Thoracic aorta (tissue), 2 donors: ENCODE measurements at regions not wholly inside any gene's neighbourhood (a gene's known extent, or its start where the extent isn't known, plus 50 kb on each side); places are given as distances from the start of the nearest gene placed in this dataset.

Experiments used
- ATAC-seq: fragments of 150-250 bp; one replicate; pipeline ENCODE4 v1.8.0; 2017; ENCODE audit warnings: low read depth; ENCODE audit not compliant: insufficient number of reproducible peaks, low FRiP score
- DNase-seq: peaks from one replicate; pipeline ENCODE4 v3.0.0-alpha.2; 2020; ENCODE audit warnings: low spot score
- H3K27ac ChIP-seq, 2 donors: fragments of 200-600 bp; sonication (generic); 1 replicate in 1 of 2; 2 replicates in 1 of 2; pipeline ENCODE4 v1.5.1; 2016; ENCODE audit warnings: mild to moderate bottlenecking in 2 of 2, moderate library complexity in 2 of 2
- H3K27me3 ChIP-seq: fragments of 200-600 bp; sonication (generic); replicated peaks from 2 replicates; pipeline ENCODE4 v1.6.0; 2016; ENCODE audit warnings: mild to moderate bottlenecking; ENCODE audit not compliant: insufficient read depth
- H3K36me3 ChIP-seq: fragments of 200-600 bp; sonication (generic); one replicate; pipeline ENCODE4 v1.5.1; 2016
- H3K4me1 ChIP-seq, 2 donors: fragments of 200-600 bp; sonication (generic); 1 replicate in 1 of 2; 2 replicates in 1 of 2; pipeline versions ENCODE4 v1.5.1 to v1.6.0; 2016; ENCODE audit warnings: low read depth in 2 of 2, mild to moderate bottlenecking in 1 of 2; ENCODE audit not compliant: control insufficient read depth in 1 of 2
- H3K4me3 ChIP-seq: fragments of 200-600 bp; sonication (generic); 2 replicates; pipeline ENCODE4 v1.5.1; 2016; ENCODE audit warnings: mild to moderate bottlenecking
- H3K9me3 ChIP-seq: fragments of 200-600 bp; sonication (generic); 2 replicates; pipeline ENCODE4 v1.5.1; 2016
- TF ChIP-seq, protein P1 (sequence below): fragments of 200-600 bp; sonication (generic); IDR thresholded peaks from one replicate; pipeline ENCODE4 v1.5.1; 2019; ENCODE audit warnings: antibody characterized with exemption

DNA sequence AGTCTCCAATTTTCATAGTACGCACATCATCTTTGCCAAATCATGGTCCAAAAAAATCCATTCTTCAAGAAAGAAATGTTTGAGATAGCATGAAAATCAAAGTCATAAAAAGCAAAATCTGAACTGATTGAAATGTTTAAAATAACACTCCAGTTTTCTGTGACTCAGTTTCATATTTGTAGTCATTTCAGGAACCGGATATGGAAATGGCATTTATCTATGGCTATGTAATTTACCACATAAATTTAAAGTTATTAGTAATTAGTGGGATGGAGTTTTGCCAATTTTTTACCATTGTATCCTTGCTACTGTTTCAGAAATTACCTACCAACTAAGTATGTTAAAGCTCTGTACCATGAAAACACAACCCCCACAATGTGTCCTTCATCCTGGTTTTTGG, 456.6 kb upstream of the ACVR2A start:
- H3K36me3 ChIP-seq = no peaks in the 10 kb centered on the region
- H3K4me3 ChIP-seq = no peak overlapping the region
- no peak for ATAC-seq
- TF ChIP-seq, protein P1, sequence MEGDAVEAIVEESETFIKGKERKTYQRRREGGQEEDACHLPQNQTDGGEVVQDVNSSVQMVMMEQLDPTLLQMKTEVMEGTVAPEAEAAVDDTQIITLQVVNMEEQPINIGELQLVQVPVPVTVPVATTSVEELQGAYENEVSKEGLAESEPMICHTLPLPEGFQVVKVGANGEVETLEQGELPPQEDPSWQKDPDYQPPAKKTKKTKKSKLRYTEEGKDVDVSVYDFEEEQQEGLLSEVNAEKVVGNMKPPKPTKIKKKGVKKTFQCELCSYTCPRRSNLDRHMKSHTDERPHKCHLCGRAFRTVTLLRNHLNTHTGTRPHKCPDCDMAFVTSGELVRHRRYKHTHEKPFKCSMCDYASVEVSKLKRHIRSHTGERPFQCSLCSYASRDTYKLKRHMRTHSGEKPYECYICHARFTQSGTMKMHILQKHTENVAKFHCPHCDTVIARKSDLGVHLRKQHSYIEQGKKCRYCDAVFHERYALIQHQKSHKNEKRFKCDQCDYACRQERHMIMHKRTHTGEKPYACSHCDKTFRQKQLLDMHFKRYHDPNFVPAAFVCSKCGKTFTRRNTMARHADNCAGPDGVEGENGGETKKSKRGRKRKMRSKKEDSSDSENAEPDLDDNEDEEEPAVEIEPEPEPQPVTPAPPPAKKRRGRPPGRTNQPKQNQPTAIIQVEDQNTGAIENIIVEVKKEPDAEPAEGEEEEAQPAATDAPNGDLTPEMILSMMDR = no peak
- no peaks in the 10 kb centered on the region for H3K9me3 ChIP-seq
- H3K27ac ChIP-seq = no peak overlapping the region
- DNase-seq = no peak
- H3K4me1 ChIP-seq = no peaks in the 10 kb centered on the region
- no peaks in the 10 kb centered on the region for H3K27me3 ChIP-seq

DNA sequence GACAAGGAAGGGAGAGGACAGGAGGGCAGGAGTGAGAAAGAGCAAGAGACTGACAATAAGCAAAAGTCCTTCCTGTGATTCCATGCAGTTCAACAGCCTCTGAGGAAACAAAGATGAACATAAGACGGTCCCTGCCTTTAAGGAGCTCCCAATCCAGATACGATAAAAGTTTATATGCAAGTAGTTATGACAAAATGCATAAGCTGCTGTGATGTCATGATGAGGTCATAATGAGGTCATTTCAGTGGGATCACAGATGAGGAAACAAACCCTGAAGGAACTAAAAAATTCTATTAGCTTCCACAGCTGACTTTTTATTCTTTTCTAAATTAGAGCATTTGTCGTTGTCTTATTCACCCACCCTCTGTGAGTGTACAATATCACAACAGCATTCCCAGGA, 458.5 kb upstream of the ACVR2A start:
- ATAC-seq = no peak
- H3K4me1 ChIP-seq = no peaks in the 10 kb centered on the region
- no peaks in the 10 kb centered on the region for H3K36me3 ChIP-seq
- no peaks in the 10 kb centered on the region for H3K27me3 ChIP-seq
- TF ChIP-seq, protein P1 = no peak
- no peak overlapping the region for H3K27ac ChIP-seq
- no peak overlapping the region for H3K4me3 ChIP-seq
- no peaks in the 10 kb centered on the region for H3K9me3 ChIP-seq
- no peak for DNase-seq

DNA sequence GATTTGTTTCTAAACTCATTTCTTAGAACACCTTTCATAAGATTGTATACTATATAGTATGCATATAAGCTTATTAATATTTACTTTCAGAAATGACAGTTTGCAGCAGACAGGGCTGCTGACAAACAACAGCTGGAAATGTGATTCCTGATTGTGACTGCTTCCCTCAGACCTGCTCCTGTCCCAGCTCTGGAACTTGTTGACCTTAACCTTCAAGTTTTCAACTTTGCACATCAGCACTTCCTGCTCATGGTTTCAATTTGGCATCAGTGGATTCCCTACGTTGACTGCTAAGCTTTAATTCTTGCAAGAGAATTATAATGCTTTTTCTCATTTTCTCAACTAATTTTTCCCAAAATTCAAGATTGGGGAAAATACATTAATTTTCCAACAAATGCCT, 459.2 kb upstream of the ACVR2A start:
- DNase-seq (no peak), ATAC-seq (no peak)
- no peak overlapping the region for H3K27ac ChIP-seq
- TF ChIP-seq, protein P1 = no peak
- no peaks in the 10 kb centered on the region for H3K27me3 ChIP-seq
- no peaks in the 10 kb centered on the region for H3K36me3 ChIP-seq
- H3K4me3 ChIP-seq = no peak overlapping the region
- no peaks in the 10 kb centered on the region for H3K4me1 ChIP-seq
- no peaks in the 10 kb centered on the region for H3K9me3 ChIP-seq

DNA sequence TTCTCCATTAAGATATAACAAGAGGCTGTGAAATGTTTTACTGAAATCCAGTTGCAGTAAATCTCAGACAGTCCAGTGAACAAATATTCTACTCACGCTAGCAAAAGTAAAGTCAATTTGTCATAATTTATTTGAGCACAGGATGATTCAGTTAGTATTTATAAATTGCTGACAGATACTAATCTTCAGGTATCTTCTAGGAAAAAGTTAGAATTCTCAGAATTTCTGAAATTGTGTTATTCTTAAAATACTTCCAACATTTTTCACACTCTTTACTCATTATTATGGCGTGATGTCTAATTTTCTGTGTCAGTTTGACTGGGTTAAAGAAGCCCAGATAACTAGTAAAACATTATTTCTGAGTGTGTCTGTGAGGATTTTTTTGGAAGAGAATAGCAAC, 460.2 kb upstream of the ACVR2A start:
- H3K36me3 ChIP-seq = no peaks in the 10 kb centered on the region
- H3K27me3 ChIP-seq = no peaks in the 10 kb centered on the region
- H3K9me3 ChIP-seq = no peaks in the 10 kb centered on the region
- TF ChIP-seq, protein P1 = no peak
- ATAC-seq (no peak), DNase-seq (no peak)
- H3K4me1 ChIP-seq = no peaks in the 10 kb centered on the region
- H3K27ac ChIP-seq = no peak overlapping the region
- no peak overlapping the region for H3K4me3 ChIP-seq

DNA sequence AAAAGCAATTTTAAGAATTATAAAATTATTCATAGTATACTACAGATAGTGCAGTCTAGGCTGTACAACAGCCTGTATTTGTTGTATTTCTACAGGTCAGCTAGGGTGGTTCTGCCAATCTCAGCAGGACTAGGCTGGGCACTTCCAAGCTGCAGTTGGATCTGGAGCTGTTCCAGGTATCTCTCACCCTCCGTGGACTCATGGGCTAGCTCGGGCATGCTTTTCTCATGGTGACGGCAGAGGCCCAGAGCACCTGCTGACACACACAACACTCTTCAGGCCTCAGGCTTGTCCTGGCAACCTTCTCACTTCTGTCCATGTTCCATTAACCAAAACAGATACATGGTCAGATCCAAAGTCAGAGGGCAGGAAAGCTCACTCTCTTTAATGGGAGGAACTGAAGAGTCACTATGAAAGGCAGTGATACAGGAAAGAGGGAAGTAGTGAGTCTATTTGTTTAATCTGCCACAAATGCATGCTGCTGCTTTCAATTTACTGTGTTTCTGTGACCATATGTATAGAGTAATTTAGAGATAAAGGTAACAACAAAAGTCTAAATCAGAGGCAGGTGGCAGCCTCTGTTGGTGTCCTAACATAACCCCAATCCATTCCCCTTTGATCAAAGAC, 462.4 kb upstream of the ACVR2A start:
- Histone ChIP-seq H3K4me1 (no peaks in the 10 kb centered on the region), H3K27me3 (no peaks in the 10 kb centered on the region), H3K4me3 (no peak overlapping the region), H3K36me3 (no peaks in the 10 kb centered on the region), H3K27ac (no peak overlapping the region), H3K9me3 (no peaks in the 10 kb centered on the region)
- TF ChIP-seq, protein P1 = no peak
- ATAC-seq = no peak
- no peak for DNase-seq
